HUDEP-2 (cell line): ENCODE measurements at regions not wholly inside any gene's neighbourhood (a gene's known extent, or its start where the extent isn't known, plus 50 kb on each side); places are given as distances from the start of the nearest gene placed in this dataset.
"Not testable (repeated sequence)": the region's sequence is repeated elsewhere in the genome, so short reads cannot be mapped to it uniquely, and the experiment has no call there.

Source experiments
- DNase-seq, 76 experiments: peaks; one replicate each; lab custom pipeline; 2025; ENCODE audit not compliant: unreplicated experiment in 76 of 76; lab: John Stamatoyannopoulos, UW

- no peak for DNase-seq
Observed at GRCh38 chr11:29495676-29496075, 521.2 kb downstream of the KCNA4 start.

- DNase-seq: no peak
Observed at GRCh38 chr11:29490938-29491337, 525.9 kb downstream of the KCNA4 start.

- DNase-seq: no peak
Observed at GRCh38 chr11:29486301-29486700, 530.5 kb downstream of the KCNA4 start.

- no peak for DNase-seq
Observed at GRCh38 chr11:29485641-29486040, 531.2 kb downstream of the KCNA4 start.

GRCh38 chr11:29484548-29484947, 532.3 kb downstream of the KCNA4 start:
- DNase-seq: no peak

GRCh38 chr11:29483831-29484230, 533.0 kb downstream of the KCNA4 start:
- no peak for DNase-seq

- no peak for DNase-seq
Observed at GRCh38 chr11:29482510-29482909, 534.3 kb downstream of the KCNA4 start.

- no peak for DNase-seq
Observed at GRCh38 chr11:29481738-29482137, 535.1 kb downstream of the KCNA4 start.

- DNase-seq: no peak
Observed at GRCh38 chr11:29480981-29481380, 535.8 kb downstream of the KCNA4 start.

- no peak for DNase-seq
Observed at GRCh38 chr11:29458252-29458651, 558.6 kb downstream of the KCNA4 start.

- DNase-seq: no peak
Observed at GRCh38 chr11:29452146-29452545, 564.7 kb downstream of the KCNA4 start.

GRCh38 chr11:29449281-29450074, 567.4 kb downstream of the KCNA4 start:
- DNase-seq: no peak

GRCh38 chr11:29448246-29448877, 568.5 kb downstream of the KCNA4 start:
- DNase-seq: peak in 2 of 76 experiments; percentile 1 to 2

- DNase-seq: no peak
Observed at GRCh38 chr11:29447821-29448220, 569.0 kb downstream of the KCNA4 start.

- DNase-seq: no peak
Observed at GRCh38 chr11:29446132-29446531, 570.7 kb downstream of the KCNA4 start.

- DNase-seq: not testable (repeated sequence)
Observed at GRCh38 chr11:29445191-29445590, 571.6 kb downstream of the KCNA4 start.

GRCh38 chr11:29438815-29439214, 578.0 kb downstream of the KCNA4 start:
- DNase-seq: no peak

- DNase-seq: no peak
Observed at GRCh38 chr11:29435421-29435820, 581.4 kb downstream of the KCNA4 start.

GRCh38 chr11:29432719-29433325, 584.0 kb downstream of the KCNA4 start:
- peak in 3 of 76 experiments; percentile 2 to 3 (median 3) for DNase-seq

- no peak for DNase-seq
Observed at GRCh38 chr11:29405305-29405704, 611.5 kb downstream of the KCNA4 start.

GRCh38 chr11:29395555-29396072, 621.2 kb downstream of the KCNA4 start:
- DNase-seq: no peak

- DNase-seq: no peak
Observed at GRCh38 chr11:29389793-29390192, 627.0 kb downstream of the KCNA4 start.
